Smooth muscle cell (in vitro differentiated cells): ENCODE measurements at regions not wholly inside any gene's neighbourhood (a gene's known extent, or its start where the extent isn't known, plus 50 kb on each side); places are given as distances from the start of the nearest gene placed in this dataset.

Source experiments
- DNase-seq: peaks from one replicate; lab custom pipeline; 2025; ENCODE audit not compliant: unreplicated experiment; lab: John Stamatoyannopoulos, UW
- H2AFZ ChIP-seq: fragments of 200-600 bp; sonication (generic); 2 replicates; pipeline ENCODE4 v1.6.0; 2016; ENCODE audit warnings: antibody characterized with exemption, low read depth, mild to moderate bottlenecking
- H3F3A ChIP-seq: fragments of 200-600 bp; sonication (generic); 2 replicates; pipeline ENCODE4 v1.6.0; 2017; ENCODE audit warnings: antibody characterized with exemption, low read depth
- H3K27ac ChIP-seq: fragments of 200-600 bp; sonication (generic); 2 replicates; pipeline ENCODE4 v1.5.1; 2016; ENCODE audit warnings: low read depth, mild to moderate bottlenecking
- H3K27me3 ChIP-seq: fragments of 200-600 bp; sonication (generic); 2 replicates; pipeline ENCODE4 v1.6.1; 2016; ENCODE audit warnings: low read depth, mild to moderate bottlenecking
- H3K36me3 ChIP-seq: fragments of 200-600 bp; sonication (generic); 2 replicates; pipeline ENCODE4 v1.5.1; 2016; ENCODE audit warnings: low read depth
- H3K4me1 ChIP-seq: fragments of 200-600 bp; sonication (generic); 2 replicates; pipeline ENCODE4 v1.5.1; 2016; ENCODE audit warnings: low read depth
- H3K4me2 ChIP-seq: fragments of 200-600 bp; sonication (generic); 2 replicates; pipeline ENCODE4 v1.6.0; 2016; ENCODE audit warnings: mild to moderate bottlenecking
- H3K4me3 ChIP-seq: fragments of 200-600 bp; sonication (generic); 2 replicates; pipeline ENCODE4 v1.5.1; 2016; ENCODE audit warnings: mild to moderate bottlenecking
- H3K79me2 ChIP-seq: fragments of 200-600 bp; sonication (generic); 2 replicates; pipeline ENCODE4 v1.6.0; 2016; ENCODE audit warnings: low read depth, mild to moderate bottlenecking
- H3K9ac ChIP-seq: fragments of 200-600 bp; sonication (generic); 2 replicates; pipeline ENCODE4 v1.6.0; 2016; ENCODE audit warnings: low read depth
- H3K9me3 ChIP-seq: fragments of 200-600 bp; sonication (generic); replicated peaks from 2 replicates; pipeline ENCODE4 v1.5.1; 2016; ENCODE audit warnings: low read depth
- H4K20me1 ChIP-seq: fragments of 200-600 bp; sonication (generic); 2 replicates; pipeline ENCODE4 v1.6.0; 2016; ENCODE audit warnings: low read depth
- CTCF ChIP-seq: fragments of 200-600 bp; sonication (generic); IDR thresholded peaks from 2 replicates; pipeline ENCODE4 v1.5.1; 2017; ENCODE audit warnings: borderline replicate concordance, mild to moderate bottlenecking, antibody characterized with exemption; ENCODE audit not compliant: insufficient read depth, poor library complexity, severe bottlenecking
- WGBS: methylation state at CpG from one replicate; pipeline ENCODE4 v1.1.7; 2016; ENCODE audit warnings: low lambda C conversion rate; 5-methylcytosine and 5-hydroxymethylcytosine counted together

DNA sequence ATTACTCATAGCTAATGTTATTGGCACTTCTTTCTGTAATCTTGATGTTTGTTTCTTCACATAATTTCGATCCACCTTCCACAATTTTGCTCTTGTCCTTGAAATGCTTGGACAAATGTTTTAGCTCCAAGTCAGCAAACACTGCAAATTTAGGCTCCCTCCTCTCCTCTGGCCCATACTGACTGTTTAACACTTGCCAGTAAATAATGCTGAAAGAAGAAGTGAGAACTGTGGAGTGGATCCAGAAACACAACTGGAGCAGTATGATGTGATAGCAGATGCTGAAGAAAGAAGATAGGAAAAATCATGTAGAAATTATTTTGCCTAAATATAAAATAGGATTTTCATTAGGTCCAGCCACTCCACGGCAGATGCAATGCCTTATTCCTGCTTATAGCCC lies 415.0 kb upstream of the GYPC start:
- Histone ChIP-seq H3K36me3 (no peaks in the 10 kb centered on the region), H3K4me1 (no peaks in the 10 kb centered on the region), H3F3A (no peaks in the 10 kb centered on the region), H2AFZ (no peak overlapping the region), H3K9ac (no peak overlapping the region), H3K4me2 (no peak overlapping the region), H3K27ac (no peak overlapping the region), H4K20me1 (no peaks in the 10 kb centered on the region), H3K9me3 (no peaks in the 10 kb centered on the region), H3K79me2 (no peaks in the 10 kb centered on the region), H3K27me3 (peaks cover 25% of the 10 kb centered on the region), H3K4me3 (no peak overlapping the region)
- 91% methylated on average over 2 of the region's 2 CpGs for WGBS
- DNase-seq = no peak
- no peak for TF ChIP-seq CTCF

GRCh38 chr2:126241411-126241810 lies 414.5 kb upstream of the GYPC start:
- no peak overlapping the region for H3K27ac ChIP-seq
- no peak overlapping the region for H3K9ac ChIP-seq
- H3K79me2 ChIP-seq = no peaks in the 10 kb centered on the region
- WGBS = 86% methylated on average over 4 of the region's 4 CpGs
- peaks cover 25% of the 10 kb centered on the region for H3K27me3 ChIP-seq
- H3K4me1 ChIP-seq = no peaks in the 10 kb centered on the region
- H3K9me3 ChIP-seq = no peaks in the 10 kb centered on the region
- TF ChIP-seq CTCF = no peak
- H3F3A ChIP-seq = no peaks in the 10 kb centered on the region
- H3K36me3 ChIP-seq = no peaks in the 10 kb centered on the region
- DNase-seq = no peak
- no peak overlapping the region for H3K4me3 ChIP-seq
- H2AFZ ChIP-seq = no peak overlapping the region
- no peaks in the 10 kb centered on the region for H4K20me1 ChIP-seq
- H3K4me2 ChIP-seq = no peak overlapping the region

DNA sequence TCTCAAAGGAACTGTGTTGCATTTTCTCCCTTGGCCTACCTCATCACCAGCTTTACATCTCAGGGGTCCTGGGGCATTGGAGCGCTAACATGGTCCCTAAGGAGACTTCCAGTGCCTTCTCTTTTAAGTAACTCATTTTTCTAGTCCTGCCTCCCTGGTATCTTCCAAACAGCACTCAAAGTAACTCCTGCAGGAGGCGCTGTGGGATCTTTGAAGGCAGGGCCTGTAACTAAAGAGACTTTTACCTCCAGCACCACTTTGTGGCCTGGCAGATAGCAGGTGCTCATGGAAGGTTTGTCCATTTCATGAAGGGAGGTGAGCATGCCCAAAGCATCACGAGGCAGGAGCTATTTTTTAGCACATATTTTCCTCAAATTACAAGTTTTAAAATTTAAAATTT lies 411.0 kb upstream of the GYPC start:
- Histone ChIP-seq H3K36me3 (no peaks in the 10 kb centered on the region), H4K20me1 (no peaks in the 10 kb centered on the region), H3K4me1 (no peaks in the 10 kb centered on the region), H2AFZ (no peak overlapping the region), H3F3A (no peaks in the 10 kb centered on the region), H3K9me3 (no peaks in the 10 kb centered on the region), H3K4me3 (no peak overlapping the region), H3K27me3 (peaks cover 25% of the 10 kb centered on the region), H3K9ac (no peak overlapping the region), H3K4me2 (no peak overlapping the region), H3K79me2 (no peaks in the 10 kb centered on the region), H3K27ac (no peak overlapping the region)
- 10% methylated on average over 3 of the region's 3 CpGs for WGBS
- peak; percentile 49 for TF ChIP-seq CTCF
- no peak for DNase-seq

DNA sequence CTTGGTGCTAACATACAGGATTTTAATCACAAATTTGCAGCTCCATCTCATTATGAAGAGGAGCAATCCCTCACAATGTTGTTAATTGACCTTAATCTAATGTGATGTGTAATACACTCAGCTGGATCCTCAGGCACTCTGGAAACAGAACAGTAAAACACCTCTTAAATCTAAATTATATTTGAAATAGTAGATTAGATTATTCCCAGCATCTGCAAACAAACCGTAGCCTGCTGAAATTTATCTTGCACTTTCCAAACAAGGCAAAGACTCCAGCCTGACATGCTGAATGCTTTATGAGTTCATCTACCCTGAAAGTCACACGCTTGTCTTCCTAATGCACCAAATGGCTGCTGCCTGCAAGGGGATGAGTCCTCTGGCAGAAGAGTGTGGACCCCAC lies 402.3 kb upstream of the GYPC start:
- H3K36me3 ChIP-seq = no peaks in the 10 kb centered on the region
- no peaks in the 10 kb centered on the region for H3F3A ChIP-seq
- no peaks in the 10 kb centered on the region for H3K79me2 ChIP-seq
- no peak overlapping the region for H3K27ac ChIP-seq
- no peak overlapping the region for H3K9ac ChIP-seq
- H3K9me3 ChIP-seq = no peaks in the 10 kb centered on the region
- no peak overlapping the region for H3K4me3 ChIP-seq
- H3K4me2 ChIP-seq = no peak overlapping the region
- 74% methylated on average over 2 of the region's 2 CpGs for whole genome bisulfite sequencing
- no peaks in the 10 kb centered on the region for H4K20me1 ChIP-seq
- no peak overlapping the region for H2AFZ ChIP-seq
- DNase-seq = no peak
- no peak for TF ChIP-seq CTCF
- no peaks in the 10 kb centered on the region for H3K4me1 ChIP-seq
- H3K27me3 ChIP-seq = no peaks in the 10 kb centered on the region
